Keratinocyte (primary cell): ENCODE measurements at regions not wholly inside any gene's neighbourhood (a gene's known extent, or its start where the extent isn't known, plus 50 kb on each side); places are given as distances from the start of the nearest gene placed in this dataset.

Experiments
- DNase-seq: peaks from one replicate; pipeline ENCODE4 v3.0.0-alpha.2; 2011; ENCODE audit warnings: low read depth, missing footprints, low spot score
- FAIRE-seq: peaks from 2 replicates; lab custom pipeline; 2011; peaks lifted over from hg19 to GRCh38; lab: Jason Lieb, UNC
- H2AFZ ChIP-seq: 2 replicates; pipeline ENCODE4 v1.6.0; 2012; ENCODE audit warnings: low read length, control low read depth, inconsistent platforms; ENCODE audit not compliant: control insufficient read depth
- H3K27ac ChIP-seq: 2 replicates; pipeline ENCODE4 v1.5.1; 2011; ENCODE audit warnings: low read length; ENCODE audit not compliant: control insufficient read depth, insufficient read depth
- H3K27me3 ChIP-seq: 3 replicates; pipeline ENCODE4 v1.6.0; 2011; ENCODE audit warnings: low read length; ENCODE audit not compliant: control insufficient read depth, insufficient read depth; ENCODE audit errors: extremely low read depth
- H3K36me3 ChIP-seq, 2 experiments: 2 replicates in 1 of 2; 3 replicates in 1 of 2; pipeline ENCODE4 v1.5.1; 2011; ENCODE audit warnings: low read length in 2 of 2, mild to moderate bottlenecking in 1 of 2; ENCODE audit not compliant: control insufficient read depth in 2 of 2, insufficient read depth in 2 of 2; ENCODE audit errors: extremely low read depth in 1 of 2
- H3K4me1 ChIP-seq: 3 replicates; pipeline ENCODE4 v1.5.1; 2011; ENCODE audit warnings: low read length; ENCODE audit not compliant: control insufficient read depth, insufficient read depth; ENCODE audit errors: extremely low read depth
- H3K4me2 ChIP-seq: 3 replicates; pipeline ENCODE4 v1.6.0; 2011; ENCODE audit warnings: low read depth, low read length; ENCODE audit not compliant: control insufficient read depth, insufficient read depth; ENCODE audit errors: extremely low read depth
- H3K4me3 ChIP-seq, 3 experiments: fragments of 200-600 bp in 1 of 3; sonication (generic) in 1 of 3; 2 replicates in 2 of 3; 3 replicates in 1 of 3; pipeline ENCODE4 v1.5.1; 2011 to 2016; ENCODE audit warnings: low read length in 3 of 3, mild to moderate bottlenecking in 3 of 3, control low read depth in 2 of 3, inconsistent platforms in 1 of 3, low read depth in 1 of 3, mixed read lengths in 1 of 3, mixed run types in 1 of 3, moderate library complexity in 1 of 3; ENCODE audit not compliant: control insufficient read depth in 2 of 3, insufficient read depth in 2 of 3; ENCODE audit errors: extremely low read depth in 1 of 3
- H3K79me2 ChIP-seq: 2 replicates; pipeline ENCODE4 v1.6.0; 2012; ENCODE audit warnings: low read length; ENCODE audit not compliant: control insufficient read depth, insufficient read depth
- H3K9ac ChIP-seq: 3 replicates; pipeline ENCODE4 v1.6.0; 2011; ENCODE audit warnings: low read length; ENCODE audit not compliant: control insufficient read depth, insufficient read depth; ENCODE audit errors: extremely low read depth
- H3K9me1 ChIP-seq: 3 replicates; pipeline ENCODE4 v1.6.0; 2011; ENCODE audit warnings: low read length; ENCODE audit not compliant: control insufficient read depth, insufficient read depth; ENCODE audit errors: extremely low read depth
- H3K9me3 ChIP-seq: 2 replicates; pipeline ENCODE4 v1.5.1; 2012; ENCODE audit warnings: low read depth, low read length; ENCODE audit not compliant: control insufficient read depth
- H4K20me1 ChIP-seq: 3 replicates; pipeline ENCODE4 v1.6.0; 2011; ENCODE audit warnings: low read length; ENCODE audit not compliant: control insufficient read depth, insufficient read depth; ENCODE audit errors: extremely low read depth
- EZH2 ChIP-seq: IDR thresholded peaks from one replicate; pipeline ENCODE4 v1.6.1; 2012; ENCODE audit warnings: inconsistent platforms, mild to moderate bottlenecking, low read length, moderate library complexity
- dilution Hi-C: fragments of 300-500 bp; cut with MboI; formaldehyde crosslinking; loops from one replicate; pipeline ENCODE4 v1.7.0; 2020; ENCODE audit warnings: low sequenced_read_pairs; ENCODE audit not compliant: extremely low pct_ligation_motif_present
- TF ChIP-seq, protein P1 (sequence below), 3 experiments: IDR thresholded peaks in 1 of 3; conservative IDR thresholded peaks in 1 of 3; optimal IDR thresholded peaks in 1 of 3; 2 replicates in 2 of 3; 3 replicates in 1 of 3; pipeline versions ENCODE3 to v1.5.1; 2011; ENCODE audit warnings: low read length in 3 of 3, mild to moderate bottlenecking in 3 of 3, moderate library complexity in 2 of 3, control low read depth in 1 of 3, inconsistent platforms in 1 of 3; ENCODE audit not compliant: insufficient read depth in 2 of 3; ENCODE audit errors: extremely low read depth in 1 of 3

DNA sequence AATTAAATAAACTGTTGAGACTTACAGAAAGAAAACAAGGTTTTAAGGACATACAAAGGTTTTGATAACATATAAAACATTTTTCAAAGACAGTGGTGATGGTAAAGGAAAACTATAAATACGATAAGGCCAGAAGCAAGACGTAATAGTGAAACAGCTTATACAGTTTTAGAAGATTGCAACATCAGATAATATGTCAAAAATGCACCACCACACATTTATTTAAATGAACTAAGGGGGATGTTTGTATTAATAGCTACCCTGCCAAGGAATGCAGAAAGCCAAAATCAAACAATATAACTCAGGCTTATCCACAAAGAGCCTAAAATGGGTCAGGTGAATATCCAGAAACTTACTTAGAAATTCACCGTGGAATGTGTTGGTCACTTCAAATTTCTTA lies 981.6 kb upstream of the FAT3 start:
- TF ChIP-seq, protein P1, sequence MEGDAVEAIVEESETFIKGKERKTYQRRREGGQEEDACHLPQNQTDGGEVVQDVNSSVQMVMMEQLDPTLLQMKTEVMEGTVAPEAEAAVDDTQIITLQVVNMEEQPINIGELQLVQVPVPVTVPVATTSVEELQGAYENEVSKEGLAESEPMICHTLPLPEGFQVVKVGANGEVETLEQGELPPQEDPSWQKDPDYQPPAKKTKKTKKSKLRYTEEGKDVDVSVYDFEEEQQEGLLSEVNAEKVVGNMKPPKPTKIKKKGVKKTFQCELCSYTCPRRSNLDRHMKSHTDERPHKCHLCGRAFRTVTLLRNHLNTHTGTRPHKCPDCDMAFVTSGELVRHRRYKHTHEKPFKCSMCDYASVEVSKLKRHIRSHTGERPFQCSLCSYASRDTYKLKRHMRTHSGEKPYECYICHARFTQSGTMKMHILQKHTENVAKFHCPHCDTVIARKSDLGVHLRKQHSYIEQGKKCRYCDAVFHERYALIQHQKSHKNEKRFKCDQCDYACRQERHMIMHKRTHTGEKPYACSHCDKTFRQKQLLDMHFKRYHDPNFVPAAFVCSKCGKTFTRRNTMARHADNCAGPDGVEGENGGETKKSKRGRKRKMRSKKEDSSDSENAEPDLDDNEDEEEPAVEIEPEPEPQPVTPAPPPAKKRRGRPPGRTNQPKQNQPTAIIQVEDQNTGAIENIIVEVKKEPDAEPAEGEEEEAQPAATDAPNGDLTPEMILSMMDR (optimal IDR thresholded peaks at IDR 0.05 in 1 of 3, IDR thresholded peaks at IDR 0.05 in 1 of 3, conservative IDR thresholded peaks at IDR 0.05 in 1 of 3; ENCODE audit: extremely low read depth in 1 of 3, insufficient read depth in 2 of 3, low read length in 3 of 3), result no peak
- TF ChIP-seq EZH2, result no peak
- H3K27ac ChIP-seq, result no peak overlapping the region
- FAIRE-seq, result no peak
- H2AFZ ChIP-seq, result no peak overlapping the region
- H3K79me2 ChIP-seq, result no peaks in the 10 kb centered on the region
- H3K36me3 ChIP-seq, result no peaks in the 10 kb centered on the region
- no peaks in the 10 kb centered on the region for H3K4me1 ChIP-seq
- H3K4me2 ChIP-seq, result no peak overlapping the region
- H3K27me3 ChIP-seq, result no peaks in the 10 kb centered on the region
- H3K9me1 ChIP-seq, result no peaks in the 10 kb centered on the region
- H3K9me3 ChIP-seq, result no peaks in the 10 kb centered on the region
- no peak overlapping the region for H3K9ac ChIP-seq
- no peak for DNase-seq
- dilution Hi-C loops, result no loop called here
- no peaks in the 10 kb centered on the region for H4K20me1 ChIP-seq
- no peak overlapping the region for H3K4me3 ChIP-seq

DNA sequence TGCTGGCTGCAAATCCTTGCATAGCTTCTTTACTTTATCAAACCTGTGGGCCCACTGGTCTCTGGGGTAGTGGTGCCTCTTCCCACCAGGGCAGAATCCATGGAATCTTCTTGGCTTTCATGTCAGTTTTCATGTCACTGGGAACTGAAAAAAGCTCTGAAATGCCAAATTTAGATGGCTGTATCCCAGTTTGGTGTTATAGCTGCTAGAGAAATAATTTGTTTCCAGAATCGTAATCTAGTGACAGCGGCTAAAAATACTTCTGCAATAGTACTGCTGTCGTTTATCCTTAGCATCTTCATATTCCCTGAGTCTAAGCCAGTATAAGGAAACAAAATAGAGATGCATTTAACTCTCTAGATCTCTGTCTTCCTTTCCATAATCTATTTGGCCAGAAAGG lies 983.4 kb upstream of the FAT3 start:
- H4K20me1 ChIP-seq, result no peaks in the 10 kb centered on the region
- H3K4me3 ChIP-seq, result no peak overlapping the region
- dilution Hi-C loops, result no loop called here
- H3K36me3 ChIP-seq, result no peaks in the 10 kb centered on the region
- FAIRE-seq (no peak), DNase-seq (no peak)
- H3K27me3 ChIP-seq, result no peaks in the 10 kb centered on the region
- no peaks in the 10 kb centered on the region for H3K9me3 ChIP-seq
- TF ChIP-seq EZH2, result no peak
- TF ChIP-seq, protein P1 (optimal IDR thresholded peaks at IDR 0.05 in 1 of 3, IDR thresholded peaks at IDR 0.05 in 1 of 3, conservative IDR thresholded peaks at IDR 0.05 in 1 of 3; ENCODE audit: extremely low read depth in 1 of 3, insufficient read depth in 2 of 3, low read length in 3 of 3), result no peak
- no peaks in the 10 kb centered on the region for H3K9me1 ChIP-seq
- H3K9ac ChIP-seq, result no peak overlapping the region
- no peaks in the 10 kb centered on the region for H3K4me1 ChIP-seq
- H3K4me2 ChIP-seq, result no peak overlapping the region
- no peak overlapping the region for H3K27ac ChIP-seq
- H3K79me2 ChIP-seq, result no peaks in the 10 kb centered on the region
- H2AFZ ChIP-seq, result no peak overlapping the region
